ENCODE measurements at regions not wholly inside any gene's neighbourhood (a gene's known extent, or its start where the extent isn't known, plus 50 kb on each side); places are given as distances from the start of the nearest gene placed in this dataset.
"Not testable (repeated sequence)": the region's sequence is repeated elsewhere in the genome, so short reads cannot be mapped to it uniquely, and the experiment has no call there.

DNA sequence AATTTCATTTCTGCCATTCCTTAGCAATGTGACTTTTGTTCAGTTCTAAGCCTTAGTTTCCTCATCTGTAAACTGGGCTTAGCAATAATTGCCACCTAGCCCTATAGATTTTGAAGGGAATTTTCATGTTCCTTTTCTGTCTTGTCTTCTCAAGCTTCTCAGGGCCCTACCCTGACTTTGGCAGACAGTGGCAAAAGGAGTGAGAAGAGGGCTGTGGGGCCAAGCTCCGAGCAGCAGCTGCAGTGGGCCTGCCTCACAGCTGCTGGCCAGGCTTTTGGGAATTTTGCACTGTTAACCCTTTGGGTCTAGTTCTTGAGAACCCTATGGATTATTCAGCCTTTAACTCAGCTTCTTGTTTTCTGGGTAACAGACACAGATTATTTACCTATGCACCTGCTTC, 67.6 kb upstream of the IGSF1 start:
- no peak for DNase-seq (ENCODE audit: low read depth)

DNA sequence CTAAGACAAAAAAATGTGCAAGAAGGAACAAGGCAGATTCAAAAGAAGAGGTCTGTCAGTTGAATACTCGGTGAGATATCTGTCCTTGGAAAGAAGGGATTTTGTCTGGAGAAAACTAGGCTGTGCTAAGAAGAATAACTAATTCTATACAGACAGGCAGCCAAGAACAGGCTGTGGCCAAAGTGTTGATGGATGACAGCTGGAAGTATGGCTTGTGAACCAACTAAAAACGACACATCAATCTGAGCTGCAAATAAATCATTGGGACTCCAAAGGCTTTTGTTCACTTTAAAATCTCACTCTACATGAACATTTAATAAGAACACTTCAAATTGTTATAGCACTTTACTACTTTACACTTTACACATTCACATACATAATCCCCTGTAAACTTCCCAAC, 70.5 kb upstream of the IGSF1 start:
- DNase-seq (ENCODE audit: low read depth), result no peak

DNA sequence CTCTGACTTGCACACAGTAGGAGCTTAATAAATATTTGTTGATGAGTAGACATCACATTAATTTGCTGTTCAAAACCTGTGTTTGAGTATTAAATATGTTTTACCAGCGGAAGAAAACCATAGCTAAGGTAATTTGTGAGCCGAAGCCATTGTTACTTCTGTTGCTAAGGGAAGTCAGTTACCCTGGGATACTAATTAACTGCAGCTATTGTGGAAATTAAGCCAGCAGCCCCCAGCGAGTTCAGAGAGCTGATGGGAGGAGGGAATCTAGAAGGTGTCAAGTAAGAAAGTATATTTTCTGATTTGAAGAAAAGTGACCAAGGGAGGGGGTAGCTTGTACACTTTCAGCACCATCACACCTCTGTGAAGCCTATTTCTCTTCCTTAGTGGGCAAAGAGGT, 76.7 kb upstream of the IGSF1 start:
- no peak for DNase-seq (ENCODE audit: low read depth)

DNA sequence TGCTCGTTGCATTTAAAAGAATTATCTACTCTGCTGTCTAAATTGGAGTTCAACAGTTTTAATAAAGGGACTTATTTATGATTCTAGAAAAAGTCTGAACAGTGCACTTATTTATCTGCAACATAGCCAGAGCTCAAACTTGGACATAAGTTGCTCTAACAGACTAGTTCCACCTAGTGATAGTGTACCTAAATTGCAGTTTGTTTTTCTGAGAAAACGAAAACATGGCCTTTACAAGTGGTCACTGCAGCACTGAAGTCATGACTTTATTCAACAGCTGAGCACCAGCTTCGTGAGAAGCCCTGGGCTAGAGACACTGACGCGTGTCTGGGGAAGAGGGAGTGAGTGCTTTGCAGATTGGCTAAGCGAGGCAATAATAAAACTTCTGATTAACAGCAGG, 77.3 kb upstream of the IGSF1 start:
- peak; percentile 5 for DNase-seq (ENCODE audit: low read depth)

DNA sequence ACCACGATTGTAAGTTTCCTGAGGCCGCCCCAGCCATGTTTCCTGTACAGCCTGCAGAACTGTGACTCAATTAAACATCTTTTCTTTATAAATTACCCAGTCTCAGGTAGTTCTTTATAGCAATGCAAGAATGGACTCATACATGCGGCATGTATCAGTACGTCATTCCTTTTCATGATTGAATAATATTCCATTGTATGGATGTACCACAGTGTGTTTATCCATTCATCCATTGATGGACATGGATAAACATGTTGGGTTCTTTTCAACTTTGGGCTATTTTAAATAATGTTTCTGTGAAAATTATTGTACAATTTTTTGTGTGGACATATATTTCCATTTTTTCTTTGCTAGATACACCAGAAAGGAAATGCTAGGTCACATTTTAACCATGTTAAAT, 99.2 kb upstream of the IGSF1 start:
- no peak for DNase-seq (ENCODE audit: low read depth)

DNA sequence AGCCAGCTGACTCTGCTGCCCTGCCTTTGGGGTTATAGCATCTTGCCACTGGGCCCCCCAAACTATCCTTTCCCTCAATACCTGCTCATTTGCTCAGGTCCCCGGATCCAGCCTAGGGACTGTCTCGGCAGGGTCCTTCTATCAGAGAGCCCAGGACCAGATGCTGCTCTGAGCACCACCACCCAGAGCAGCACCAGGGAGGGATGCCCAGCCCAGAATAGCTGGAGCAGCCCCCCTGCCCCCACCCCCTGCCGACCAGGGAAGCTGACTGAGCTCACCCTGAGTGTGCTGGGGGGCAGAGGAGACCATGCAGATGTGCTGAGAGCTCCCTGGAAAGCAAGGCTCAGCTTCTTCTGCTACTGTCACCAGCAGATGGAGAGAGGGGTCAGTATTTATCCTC, 103.6 kb upstream of the IGSF1 start:
- DNase-seq (ENCODE audit: low read depth), result no peak

DNA sequence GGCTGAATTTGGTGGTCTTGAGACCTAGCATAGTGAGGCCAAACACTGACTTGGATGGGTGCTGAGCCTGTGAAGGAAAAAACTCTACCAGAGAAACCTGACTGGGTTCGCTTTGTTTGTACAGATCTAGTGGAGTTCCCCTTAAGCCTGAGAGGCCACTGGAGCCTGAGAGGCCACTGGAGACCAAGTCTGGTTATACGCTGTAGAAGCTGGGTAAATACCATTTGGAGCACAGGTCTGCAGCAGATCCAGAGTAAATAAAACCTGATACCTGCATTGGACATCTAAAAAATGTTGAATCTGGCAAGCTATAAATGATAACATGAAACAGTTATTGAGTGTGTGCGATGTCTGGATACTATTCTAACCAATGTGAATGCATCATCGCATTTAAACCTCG, 104.3 kb upstream of the IGSF1 start:
- DNase-seq (ENCODE audit: low read depth), result no peak

DNA sequence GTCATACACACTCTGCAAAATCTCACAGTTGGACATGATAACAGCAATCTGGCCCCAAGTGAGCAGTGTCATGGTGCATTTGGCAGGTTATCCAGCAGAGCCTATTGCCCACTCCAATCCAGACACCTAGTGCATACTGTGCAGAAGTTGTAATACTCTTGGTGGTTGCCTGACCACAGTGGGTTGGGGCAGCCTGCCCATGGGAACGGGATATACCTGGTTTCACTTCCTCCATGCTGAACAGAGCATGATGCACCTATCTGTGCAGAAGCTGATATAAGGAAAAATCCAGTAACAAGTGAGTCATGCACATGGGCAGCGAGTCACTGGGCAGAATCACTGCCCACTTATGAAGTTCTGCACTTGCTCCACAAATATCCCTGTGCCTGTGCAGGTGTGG, 105.3 kb upstream of the IGSF1 start:
- peak; percentile 35 for DNase-seq (ENCODE audit: low read depth)

DNA sequence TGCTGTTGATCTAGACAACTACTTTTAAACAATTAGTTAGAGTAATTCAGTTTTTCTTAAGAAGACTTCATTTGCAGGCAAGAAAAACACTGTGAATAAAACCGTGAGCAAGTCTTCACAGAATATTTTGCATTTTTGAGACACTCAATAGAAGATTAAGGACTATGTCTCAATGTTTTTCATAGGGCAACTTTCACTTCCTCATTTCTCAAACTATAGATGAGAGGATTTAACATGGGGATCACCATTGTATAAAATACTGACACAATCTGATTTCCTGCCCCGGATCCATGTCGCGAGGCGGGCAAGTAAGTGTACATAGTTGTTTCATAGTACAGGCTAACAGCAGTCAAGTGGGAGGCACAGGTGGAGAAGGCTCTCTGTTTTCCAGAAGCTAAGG, 108.8 kb upstream of the IGSF1 start:
- no peak for DNase-seq (ENCODE audit: low read depth)

DNA sequence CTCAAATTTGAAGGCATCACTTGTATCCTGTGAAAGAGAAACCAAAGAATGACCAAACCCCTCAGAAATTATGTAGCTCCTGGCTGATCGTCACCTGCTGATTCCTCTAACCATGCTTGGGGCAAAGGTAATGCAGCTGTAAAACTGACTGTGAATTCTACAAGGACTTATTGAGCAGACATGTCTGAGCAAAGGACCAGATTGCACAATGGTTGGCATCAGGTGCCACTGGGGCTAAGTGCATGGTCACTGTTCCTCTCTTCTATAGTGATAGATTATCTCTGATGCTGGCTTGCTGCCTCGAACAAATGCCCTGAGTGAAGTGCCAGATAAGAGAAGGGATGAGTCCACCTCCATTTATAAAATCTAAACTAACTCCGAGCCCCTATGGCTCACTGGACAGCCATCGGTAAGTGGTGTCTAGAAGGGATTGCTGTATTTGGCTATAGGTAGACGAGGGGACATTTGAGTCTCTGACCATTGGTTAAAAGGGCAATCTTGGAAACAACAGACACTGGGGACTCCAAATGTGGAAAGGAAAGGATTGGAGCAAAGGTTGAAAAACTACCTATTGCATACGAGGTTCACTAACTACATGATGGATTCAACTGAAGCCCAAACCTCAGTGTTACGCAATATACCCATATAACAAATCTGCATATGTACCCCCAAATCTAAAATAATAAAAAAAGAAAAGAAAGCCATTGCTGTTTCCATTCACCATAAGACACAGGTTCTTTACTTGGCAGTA, 110.7 kb upstream of the IGSF1 start:
- DNase-seq (ENCODE audit: low read depth), result no peak

DNA sequence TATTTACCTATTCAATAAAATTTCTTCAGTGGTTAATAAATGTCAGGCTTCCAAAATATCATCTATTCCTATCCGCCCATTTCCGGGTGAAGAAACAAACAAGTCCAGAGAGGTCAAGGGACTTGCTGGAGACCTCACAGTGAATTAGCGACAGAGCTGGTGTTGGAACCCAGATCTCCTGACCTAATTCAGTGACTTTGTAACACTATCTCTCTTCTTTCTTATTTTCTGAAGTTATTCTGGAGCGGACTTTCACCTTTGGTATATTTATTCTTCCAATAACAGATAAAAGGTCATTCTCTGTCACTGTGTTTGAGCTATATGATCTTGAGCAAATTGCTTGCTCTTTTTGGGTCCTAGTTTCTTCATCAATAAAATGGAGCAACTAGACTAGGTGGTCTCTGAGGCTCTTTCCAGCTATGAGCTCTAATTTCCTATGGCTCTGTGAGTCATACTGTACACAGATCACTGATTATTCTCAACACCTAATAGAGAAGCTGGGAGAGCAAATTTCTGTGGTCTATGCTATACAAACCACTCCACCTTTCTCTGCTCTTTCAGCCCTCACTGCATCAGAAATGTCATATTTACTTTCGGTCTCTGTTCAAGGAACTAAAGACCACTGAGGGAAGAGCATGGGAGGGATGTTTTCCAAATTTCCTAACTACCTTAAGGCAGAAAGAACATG, 113.2 kb upstream of the IGSF1 start:
- DNase-seq (ENCODE audit: low read depth), result no peak

DNA sequence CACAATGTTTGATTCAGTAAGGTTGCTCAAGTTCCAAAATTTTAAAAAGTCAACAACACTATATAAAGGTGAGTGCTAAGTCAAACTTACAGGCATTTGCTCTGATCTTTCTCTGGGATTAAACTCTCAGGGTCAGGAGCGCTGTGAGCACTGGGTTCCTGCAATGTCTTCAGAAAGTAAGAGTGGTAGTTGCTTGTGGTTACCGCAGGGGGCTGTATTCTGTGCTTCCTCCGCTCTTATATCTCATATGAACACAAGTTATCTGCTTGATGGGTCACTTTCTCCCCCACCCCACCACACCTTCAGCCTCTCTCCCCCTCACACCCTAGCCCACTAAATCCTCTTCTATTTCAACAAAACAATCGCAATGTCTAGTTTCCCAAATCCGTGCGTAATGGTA, 116.4 kb upstream of the IGSF1 start:
- no peak for DNase-seq (ENCODE audit: low read depth)

DNA sequence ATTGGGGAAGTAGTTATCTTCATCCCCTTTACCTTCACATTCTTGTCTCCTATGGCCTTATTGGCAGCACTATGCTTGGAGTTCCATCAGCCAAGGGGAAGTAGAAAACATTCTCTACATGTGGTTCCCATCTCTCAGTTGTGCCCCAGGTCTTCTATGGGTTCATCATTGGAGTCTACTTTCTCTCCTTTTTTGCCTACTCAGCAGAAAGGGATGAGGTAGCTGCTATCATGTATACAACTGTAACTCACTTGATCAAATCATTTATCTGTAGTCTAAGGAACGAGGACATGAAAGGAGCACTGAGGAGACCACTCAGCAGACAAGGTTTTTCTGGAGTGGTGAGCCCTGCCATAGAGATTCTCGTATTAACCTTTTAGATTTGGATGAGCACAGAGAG, 119.0 kb upstream of the OR13H1 start:
- no peak for DNase-seq (ENCODE audit: low read depth)

DNA sequence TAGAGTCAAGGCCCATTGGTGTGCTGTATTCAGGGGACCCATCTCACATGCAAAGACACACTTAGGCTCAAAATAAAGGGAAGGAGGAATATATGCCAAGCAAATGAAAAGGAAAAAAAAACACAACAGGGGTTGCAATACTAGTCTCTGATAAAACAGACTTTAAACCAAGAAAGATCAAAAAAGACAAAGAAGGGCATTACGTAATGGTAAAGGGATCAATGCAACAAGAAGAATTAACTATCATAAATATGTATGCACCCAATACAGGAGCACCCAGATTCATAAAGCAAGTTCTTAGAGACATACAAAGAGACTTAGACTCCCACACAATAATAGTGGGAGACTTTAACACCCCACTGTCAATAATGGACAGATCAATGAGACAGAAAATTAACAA, 113.4 kb upstream of the OR13H1 start:
- DNase-seq (ENCODE audit: low read depth), result not testable (repeated sequence)

DNA sequence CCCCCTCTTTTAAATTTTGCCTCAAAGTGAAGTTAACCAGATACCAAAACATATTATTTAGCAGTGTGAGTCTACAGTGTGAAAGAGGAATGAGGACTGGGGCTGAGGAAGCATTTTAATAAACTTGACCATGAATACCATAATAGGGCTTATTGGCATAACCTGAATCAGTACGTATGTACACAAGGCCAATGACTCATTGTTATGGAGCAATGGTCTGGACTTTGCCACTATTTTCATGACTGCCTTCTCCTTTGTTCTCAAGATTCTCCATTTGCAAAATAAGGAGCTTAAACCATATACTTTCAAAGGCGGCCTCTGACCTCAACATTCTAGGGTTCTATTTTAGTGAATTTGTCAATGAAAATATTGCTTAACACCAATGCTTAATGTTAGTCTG, 102.8 kb upstream of the OR13H1 start:
- DNase-seq (ENCODE audit: low read depth), result peak; percentile 38

DNA sequence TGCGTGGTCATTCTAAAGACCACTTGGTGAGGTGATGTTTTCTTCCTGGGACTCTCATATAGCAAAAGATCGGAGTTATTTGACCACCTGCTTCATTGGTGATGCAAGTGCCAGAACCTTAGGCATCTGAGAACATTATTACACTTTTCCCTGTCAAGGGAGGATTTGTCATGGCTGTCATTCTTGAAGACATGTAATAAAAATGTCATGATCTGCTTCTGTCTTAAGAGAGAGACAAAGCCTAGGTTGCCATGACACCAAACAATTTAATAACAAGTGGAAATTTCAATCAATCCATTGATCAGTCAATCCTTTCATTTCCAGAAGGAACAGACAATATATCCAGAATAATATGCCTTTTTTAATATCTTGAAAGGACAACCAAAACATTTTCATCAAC, 97.9 kb upstream of the OR13H1 start:
- DNase-seq (ENCODE audit: low read depth), result no peak

DNA sequence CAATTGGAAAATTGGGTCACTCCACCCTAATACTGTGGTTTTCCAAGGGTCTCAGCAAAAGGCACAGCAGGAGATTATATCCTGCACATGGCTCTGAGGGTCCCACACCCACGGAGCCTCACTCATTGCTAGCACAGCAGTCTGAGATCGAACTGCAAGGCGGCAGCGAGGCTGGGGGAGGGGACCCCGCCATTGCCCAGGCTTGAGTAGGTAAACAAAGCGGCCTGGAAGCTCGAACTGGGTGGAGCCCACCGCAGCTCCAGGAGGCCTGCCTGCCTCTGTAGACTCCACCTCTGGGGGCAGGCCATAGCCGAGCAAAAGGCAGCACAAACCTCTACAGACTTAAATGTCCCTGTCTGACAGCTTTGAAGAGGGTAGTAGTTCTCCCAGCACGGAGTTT, 82.0 kb upstream of the OR13H1 start:
- DNase-seq (ENCODE audit: low read depth), result not testable (repeated sequence)

DNA sequence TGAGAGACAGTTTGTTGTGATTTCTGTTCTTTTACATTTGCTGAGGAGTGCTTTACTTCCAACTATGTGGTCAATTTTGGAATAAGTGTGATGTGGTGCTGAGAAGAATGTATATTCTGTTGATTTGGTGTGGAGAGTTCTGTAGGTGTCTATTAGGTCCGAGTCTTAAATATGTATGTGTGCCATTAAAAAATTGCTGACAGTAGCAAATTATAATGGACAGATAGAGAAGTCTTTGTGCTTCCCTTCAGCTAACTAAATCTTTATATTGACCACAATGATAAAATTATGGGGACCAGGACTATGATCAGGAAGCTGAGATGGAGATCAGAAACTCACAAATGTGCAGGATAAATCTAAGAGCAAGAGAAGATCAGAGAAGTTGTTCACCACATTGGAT, 70.1 kb upstream of the OR13H1 start:
- not testable (repeated sequence) for DNase-seq (ENCODE audit: low read depth)

DNA sequence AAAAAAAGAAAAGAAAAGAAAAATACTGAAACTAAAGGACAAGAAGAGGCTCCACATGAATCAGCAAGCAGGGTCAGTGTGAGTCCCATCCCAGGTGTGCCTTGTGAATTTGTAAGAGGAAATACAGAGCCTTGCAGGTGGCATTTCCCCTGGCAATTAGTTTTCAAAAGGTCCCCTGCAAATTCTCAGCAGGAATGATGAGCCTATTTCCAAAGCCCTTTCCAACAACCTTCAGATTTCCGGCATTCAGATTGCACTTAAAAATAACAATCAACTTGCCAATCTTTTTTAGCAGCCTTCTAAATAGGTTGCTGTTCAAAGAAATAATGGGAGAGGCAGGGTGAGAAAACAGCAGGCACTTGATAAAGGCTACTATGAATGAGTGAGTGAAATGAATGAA, 66.4 kb upstream of the OR13H1 start:
- no peak for DNase-seq (ENCODE audit: low read depth)
